Vagina (tissue), 2 donors: ENCODE measurements at regions not wholly inside any gene's neighbourhood (a gene's known extent, or its start where the extent isn't known, plus 50 kb on each side); places are given as distances from the start of the nearest gene placed in this dataset.

Experiments
- DNase-seq, 2 donors: peaks; one replicate each; pipeline ENCODE4 v3.0.0-alpha.2; 2017; ENCODE audit errors: extremely low spot score in 2 of 2
- H3K27ac ChIP-seq: fragments of 200-600 bp; sonication (generic); one replicate; pipeline ENCODE4 v1.5.1; 2019
- H3K27me3 ChIP-seq: fragments of 200-600 bp; sonication (generic); one replicate; pipeline ENCODE4 v1.5.1; 2019
- H3K36me3 ChIP-seq, 2 donors: fragments of 200-600 bp; sonication (generic); one replicate each; pipeline ENCODE4 v1.5.1; 2017 to 2019
- H3K4me1 ChIP-seq: fragments of 200-600 bp; sonication (generic); one replicate; pipeline ENCODE4 v1.5.1; 2019
- H3K4me3 ChIP-seq, 2 donors: fragments of 200-600 bp; sonication (generic); 1 replicate in 1 of 2; 2 replicates in 1 of 2; pipeline ENCODE4 v1.5.1; 2016 to 2019
- H3K9me3 ChIP-seq: fragments of 200-600 bp; sonication (generic); one replicate; pipeline ENCODE4 v1.5.1; 2019
- POLR2A ChIP-seq, 2 donors: fragments of 450-650 bp; IDR thresholded peaks; one replicate each; pipeline ENCODE4 v1.6.1; 2017; ENCODE audit warnings: antibody characterized with exemption in 2 of 2, mild to moderate bottlenecking in 2 of 2, moderate library complexity in 2 of 2
- POLR2AphosphoS5 ChIP-seq, 2 donors: sonication (generic); formaldehyde crosslinking; IDR thresholded peaks; one replicate each; pipeline ENCODE4 v1.9.0; 2017; ENCODE audit warnings: antibody characterized with exemption in 2 of 2, mild to moderate bottlenecking in 2 of 2, low read depth in 1 of 2; ENCODE audit not compliant: insufficient read depth in 1 of 2
- intact Hi-C: fragments of 100-400 bp; cut with DNase I; formaldehyde crosslinking; loops from one replicate; pipeline ENCODE4 v1.15.1; 2023
- TF ChIP-seq, protein P1 (sequence below), 3 experiments: fragments of 450-650 bp in 2 of 3; fragments of 200-600 bp in 1 of 3; sonication (generic) in 1 of 3; IDR thresholded peaks; one replicate each; pipeline ENCODE4 v1.5.1; 2017 to 2019; ENCODE audit warnings: antibody characterized with exemption in 3 of 3, mild to moderate bottlenecking in 2 of 3, moderate library complexity in 2 of 3

DNA sequence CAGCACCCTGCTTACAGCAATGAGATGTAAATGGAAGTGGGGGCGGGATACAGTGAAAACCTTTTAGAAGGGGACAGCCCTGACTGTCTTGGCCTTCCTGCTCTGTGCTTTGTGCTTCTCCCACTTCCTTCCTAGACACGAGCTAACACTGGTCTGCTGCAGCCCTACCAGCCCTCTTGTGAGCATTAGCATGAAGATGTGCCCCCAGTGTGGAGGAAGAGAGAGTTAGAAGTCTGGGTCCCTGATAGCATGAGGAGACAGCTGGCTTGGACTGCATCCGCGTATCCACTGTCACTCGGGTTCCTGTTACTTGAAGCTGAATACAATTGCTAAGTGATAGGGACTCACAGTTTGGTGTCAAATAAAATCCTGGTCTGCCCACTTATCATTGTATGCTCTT is 248.1 kb upstream of the SOX5 start:
- H3K4me3 ChIP-seq, result no peak overlapping the region
- no peaks in the 10 kb centered on the region for H3K9me3 ChIP-seq
- no peak for DNase-seq
- no peak overlapping the region for H3K27ac ChIP-seq
- no peaks in the 10 kb centered on the region for H3K36me3 ChIP-seq
- intact Hi-C loops, result no loop called here
- no peaks in the 10 kb centered on the region for H3K27me3 ChIP-seq
- TF ChIP-seq POLR2AphosphoS5 (IDR thresholded peaks at IDR 0.05; ENCODE audit: insufficient read depth in 1 of 2, low read depth in 1 of 2) (no peak), POLR2A (IDR thresholded peaks at IDR 0.05) (no peak)
- TF ChIP-seq, protein P1, sequence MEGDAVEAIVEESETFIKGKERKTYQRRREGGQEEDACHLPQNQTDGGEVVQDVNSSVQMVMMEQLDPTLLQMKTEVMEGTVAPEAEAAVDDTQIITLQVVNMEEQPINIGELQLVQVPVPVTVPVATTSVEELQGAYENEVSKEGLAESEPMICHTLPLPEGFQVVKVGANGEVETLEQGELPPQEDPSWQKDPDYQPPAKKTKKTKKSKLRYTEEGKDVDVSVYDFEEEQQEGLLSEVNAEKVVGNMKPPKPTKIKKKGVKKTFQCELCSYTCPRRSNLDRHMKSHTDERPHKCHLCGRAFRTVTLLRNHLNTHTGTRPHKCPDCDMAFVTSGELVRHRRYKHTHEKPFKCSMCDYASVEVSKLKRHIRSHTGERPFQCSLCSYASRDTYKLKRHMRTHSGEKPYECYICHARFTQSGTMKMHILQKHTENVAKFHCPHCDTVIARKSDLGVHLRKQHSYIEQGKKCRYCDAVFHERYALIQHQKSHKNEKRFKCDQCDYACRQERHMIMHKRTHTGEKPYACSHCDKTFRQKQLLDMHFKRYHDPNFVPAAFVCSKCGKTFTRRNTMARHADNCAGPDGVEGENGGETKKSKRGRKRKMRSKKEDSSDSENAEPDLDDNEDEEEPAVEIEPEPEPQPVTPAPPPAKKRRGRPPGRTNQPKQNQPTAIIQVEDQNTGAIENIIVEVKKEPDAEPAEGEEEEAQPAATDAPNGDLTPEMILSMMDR (IDR thresholded peaks at IDR 0.05), result no peak
- H3K4me1 ChIP-seq, result peaks cover 6% of the 10 kb centered on the region

DNA sequence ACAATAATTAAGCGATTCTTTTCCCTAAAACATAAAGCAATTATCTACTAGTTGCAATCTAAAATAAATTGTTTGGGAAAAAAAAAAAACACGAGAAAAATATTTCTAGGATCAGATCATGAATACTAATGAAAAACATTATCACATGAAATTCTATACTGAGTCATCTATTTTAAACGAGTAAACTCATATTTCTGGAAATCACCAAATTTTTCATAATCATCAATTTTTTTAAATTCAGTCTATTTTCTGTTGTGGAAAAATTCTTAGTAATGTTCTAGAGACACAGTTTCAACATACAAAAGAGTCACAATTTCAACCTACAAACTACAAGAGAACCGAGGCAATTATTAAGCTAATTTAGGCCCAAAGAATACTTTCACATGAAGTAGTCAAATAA is 245.6 kb upstream of the SOX5 start:
- TF ChIP-seq, protein P1 (IDR thresholded peaks at IDR 0.05), result no peak
- H3K36me3 ChIP-seq, result no peaks in the 10 kb centered on the region
- no peak for DNase-seq
- H3K27me3 ChIP-seq, result no peaks in the 10 kb centered on the region
- H3K4me3 ChIP-seq, result no peak overlapping the region
- H3K27ac ChIP-seq, result no peak overlapping the region
- intact Hi-C loops, result no loop called here
- H3K4me1 ChIP-seq, result peaks cover 6% of the 10 kb centered on the region
- H3K9me3 ChIP-seq, result no peaks in the 10 kb centered on the region

DNA sequence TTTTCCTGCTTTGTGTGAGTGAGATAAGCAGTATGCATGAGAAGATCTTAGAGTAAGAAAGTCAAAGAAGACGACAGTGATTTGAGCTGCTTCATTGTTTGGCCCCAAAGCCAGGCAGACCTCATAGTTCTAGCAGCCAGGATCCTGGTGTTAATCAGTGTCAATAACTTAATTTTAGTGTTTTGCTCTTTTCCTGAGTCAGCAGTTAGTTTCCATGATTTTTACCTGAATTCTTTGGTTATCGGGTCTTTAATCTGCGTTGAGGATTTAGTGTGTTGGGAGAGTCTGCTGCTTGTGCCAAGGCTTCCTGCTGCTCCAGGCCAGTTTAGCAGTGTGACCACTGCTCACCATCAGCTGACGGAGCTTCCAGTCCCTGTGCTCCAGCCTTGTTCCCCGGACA is 241.6 kb upstream of the SOX5 start:
- H3K36me3 ChIP-seq, result no peaks in the 10 kb centered on the region
- TF ChIP-seq POLR2A (IDR thresholded peaks at IDR 0.05), result no peak
- TF ChIP-seq POLR2AphosphoS5 (IDR thresholded peaks at IDR 0.05; ENCODE audit: insufficient read depth in 1 of 2, low read depth in 1 of 2), result no peak
- TF ChIP-seq, protein P1 (IDR thresholded peaks at IDR 0.05), result no peak
- H3K27ac ChIP-seq, result no peak overlapping the region
- intact Hi-C loops, result no loop called here
- no peaks in the 10 kb centered on the region for H3K9me3 ChIP-seq
- no peaks in the 10 kb centered on the region for H3K27me3 ChIP-seq
- no peak overlapping the region for H3K4me3 ChIP-seq
- H3K4me1 ChIP-seq, result no peaks in the 10 kb centered on the region
- DNase-seq, result no peak

DNA sequence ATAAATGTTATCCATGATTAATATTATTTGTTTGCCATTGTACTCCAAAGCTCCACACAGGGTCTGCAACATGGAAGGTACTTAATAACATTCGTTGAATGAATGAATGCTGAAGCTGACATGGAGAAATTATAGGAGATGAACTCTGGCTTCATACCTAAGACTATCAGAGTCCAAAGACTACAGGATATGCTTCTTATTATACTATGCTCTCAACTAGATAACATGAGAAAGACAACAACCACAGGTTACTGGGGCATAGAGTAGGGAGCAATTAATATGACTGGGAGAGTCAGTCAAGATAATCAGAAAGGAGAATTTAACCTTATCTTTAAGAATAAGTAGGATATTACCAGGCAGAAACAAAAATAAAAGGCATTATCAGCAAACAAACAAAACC is 236.3 kb upstream of the SOX5 start:
- no peaks in the 10 kb centered on the region for H3K27me3 ChIP-seq
- no peak overlapping the region for H3K27ac ChIP-seq
- H3K4me3 ChIP-seq, result no peak overlapping the region
- intact Hi-C loops, result no loop called here
- H3K36me3 ChIP-seq, result no peaks in the 10 kb centered on the region
- DNase-seq, result no peak
- H3K9me3 ChIP-seq, result no peaks in the 10 kb centered on the region
- H3K4me1 ChIP-seq, result no peaks in the 10 kb centered on the region
- TF ChIP-seq POLR2A (IDR thresholded peaks at IDR 0.05), result no peak
- TF ChIP-seq, protein P1 (IDR thresholded peaks at IDR 0.05), result no peak
- TF ChIP-seq POLR2AphosphoS5 (IDR thresholded peaks at IDR 0.05; ENCODE audit: insufficient read depth in 1 of 2, low read depth in 1 of 2), result no peak

DNA sequence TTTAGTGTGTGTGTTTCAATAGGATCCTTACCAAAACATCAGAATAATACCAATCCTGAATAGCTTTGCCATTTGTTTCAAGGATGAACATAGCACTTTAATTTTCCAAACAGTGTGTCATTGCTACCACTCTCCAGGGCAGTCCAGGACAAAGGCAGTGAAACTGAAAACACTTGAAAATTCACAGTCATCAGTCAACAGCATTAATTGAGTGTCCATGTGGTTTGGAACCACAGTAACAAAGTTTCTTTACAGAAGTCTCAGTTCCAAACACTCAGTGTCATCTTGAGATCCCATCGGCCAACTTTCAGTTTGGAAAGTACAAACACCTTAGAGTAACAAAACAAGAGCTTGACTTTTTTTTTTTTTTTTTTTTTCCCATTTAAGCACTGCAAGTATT is 228.4 kb upstream of the SOX5 start:
- Histone ChIP-seq H3K36me3 (no peaks in the 10 kb centered on the region), H3K27ac (no peak overlapping the region), H3K4me3 (no peak overlapping the region), H3K4me1 (no peaks in the 10 kb centered on the region), H3K9me3 (no peaks in the 10 kb centered on the region), H3K27me3 (no peaks in the 10 kb centered on the region)
- DNase-seq, result no peak
- TF ChIP-seq POLR2A (IDR thresholded peaks at IDR 0.05), result no peak
- TF ChIP-seq, protein P1 (IDR thresholded peaks at IDR 0.05), result no peak
- TF ChIP-seq POLR2AphosphoS5 (IDR thresholded peaks at IDR 0.05; ENCODE audit: insufficient read depth in 1 of 2, low read depth in 1 of 2), result no peak
- intact Hi-C loops, result no loop called here
